ENCODE measurements at regions not wholly inside any gene's neighbourhood (a gene's known extent, or its start where the extent isn't known, plus 50 kb on each side); places are given as distances from the start of the nearest gene placed in this dataset.

DNA sequence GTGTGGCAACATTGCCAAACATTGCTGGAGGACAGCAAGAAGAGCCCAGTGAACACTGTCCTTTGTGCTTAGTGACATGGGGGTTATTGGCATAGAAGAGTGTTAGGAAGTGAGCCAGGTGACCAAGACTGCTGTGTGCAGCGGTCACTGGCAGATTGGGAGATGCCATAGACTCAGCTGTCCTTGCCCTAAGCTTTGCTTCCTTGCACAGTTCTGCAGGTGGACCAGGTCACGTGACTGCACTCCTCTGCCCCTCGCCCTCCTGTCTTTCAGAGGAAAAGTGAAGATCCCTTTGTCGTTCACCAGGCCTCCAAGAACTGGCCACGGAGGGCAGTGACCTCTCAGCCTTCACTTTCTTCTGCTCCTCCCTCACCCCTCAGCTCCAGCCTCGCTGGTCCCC, 215.6 kb upstream of the SMIM21 start:
- TF ChIP-seq, protein P1, sequence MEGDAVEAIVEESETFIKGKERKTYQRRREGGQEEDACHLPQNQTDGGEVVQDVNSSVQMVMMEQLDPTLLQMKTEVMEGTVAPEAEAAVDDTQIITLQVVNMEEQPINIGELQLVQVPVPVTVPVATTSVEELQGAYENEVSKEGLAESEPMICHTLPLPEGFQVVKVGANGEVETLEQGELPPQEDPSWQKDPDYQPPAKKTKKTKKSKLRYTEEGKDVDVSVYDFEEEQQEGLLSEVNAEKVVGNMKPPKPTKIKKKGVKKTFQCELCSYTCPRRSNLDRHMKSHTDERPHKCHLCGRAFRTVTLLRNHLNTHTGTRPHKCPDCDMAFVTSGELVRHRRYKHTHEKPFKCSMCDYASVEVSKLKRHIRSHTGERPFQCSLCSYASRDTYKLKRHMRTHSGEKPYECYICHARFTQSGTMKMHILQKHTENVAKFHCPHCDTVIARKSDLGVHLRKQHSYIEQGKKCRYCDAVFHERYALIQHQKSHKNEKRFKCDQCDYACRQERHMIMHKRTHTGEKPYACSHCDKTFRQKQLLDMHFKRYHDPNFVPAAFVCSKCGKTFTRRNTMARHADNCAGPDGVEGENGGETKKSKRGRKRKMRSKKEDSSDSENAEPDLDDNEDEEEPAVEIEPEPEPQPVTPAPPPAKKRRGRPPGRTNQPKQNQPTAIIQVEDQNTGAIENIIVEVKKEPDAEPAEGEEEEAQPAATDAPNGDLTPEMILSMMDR (conservative IDR thresholded peaks at IDR 0.05) = no peak
- no peak for TF ChIP-seq EZH2 (IDR thresholded peaks at IDR 0.05; ENCODE audit: low read depth)
